Stimulated activated effector memory CD8-positive, alpha-beta T cell treated with anti-CD3 and anti-CD28 coated beads, Interleukin-12 subunit alpha, Interleukin-12 subunit beta, amount 100 ng/mL, for 72 hours (primary cell): ENCODE measurements at regions not wholly inside any gene's neighbourhood (a gene's known extent, or its start where the extent isn't known, plus 50 kb on each side); places are given as distances from the start of the nearest gene placed in this dataset.
"Not testable (repeated sequence)": the region's sequence is repeated elsewhere in the genome, so short reads cannot be mapped to it uniquely, and the experiment has no call there.

Experiments
- ATAC-seq: fragments of 150-1000 bp; cut with Tn5 transposase; 2 replicates; pipeline ENCODE4 v1.10.0; 2021
- DNase-seq, 2 donors: peaks; one replicate each; pipeline ENCODE4 v3.0.0; 2021 to 2022; ENCODE audit warnings: low spot score in 2 of 2
- H3K27ac Mint-ChIP-seq: one replicate; pipeline ENCODE4 v1.8.0; 2022; ENCODE audit warnings: mild to moderate bottlenecking, mixed read lengths
- H3K36me3 Mint-ChIP-seq: one replicate; pipeline ENCODE4 v1.8.0; 2022; ENCODE audit warnings: mild to moderate bottlenecking, mixed read lengths
- H3K4me1 Mint-ChIP-seq: one replicate; pipeline ENCODE4 v1.8.0; 2022; ENCODE audit warnings: mixed read lengths
- H3K4me3 Mint-ChIP-seq: one replicate; pipeline ENCODE4 v1.8.0; 2022; ENCODE audit warnings: mild to moderate bottlenecking, mixed read lengths
- H3K9me3 Mint-ChIP-seq: one replicate; pipeline ENCODE4 v1.8.0; 2022; ENCODE audit warnings: mixed read lengths

DNA sequence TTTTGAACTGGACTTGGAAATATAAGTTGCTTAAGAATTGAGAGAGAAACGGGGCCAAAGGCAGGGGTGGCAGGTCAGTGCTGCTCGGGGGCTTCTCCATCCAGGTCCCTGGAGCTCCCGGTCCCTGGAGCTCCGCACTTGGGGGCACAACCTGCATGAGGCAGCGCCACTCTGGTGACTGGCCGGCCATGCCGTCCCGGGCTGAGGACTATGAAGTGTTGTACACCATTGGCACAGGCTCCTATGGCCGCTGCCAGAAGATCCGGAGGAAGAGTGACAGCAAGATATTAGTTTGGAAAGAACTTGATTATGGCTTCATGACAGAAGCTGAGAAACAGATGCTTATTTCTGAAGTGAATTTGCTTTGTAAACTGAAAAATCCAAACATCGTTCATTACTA, 76.9 kb upstream of the POTEG start:
- not testable (repeated sequence) for DNase-seq, H3K4me3 Mint-ChIP-seq, H3K9me3 Mint-ChIP-seq, H3K4me1 Mint-ChIP-seq, ATAC-seq, H3K36me3 Mint-ChIP-seq, H3K27ac Mint-ChIP-seq

DNA sequence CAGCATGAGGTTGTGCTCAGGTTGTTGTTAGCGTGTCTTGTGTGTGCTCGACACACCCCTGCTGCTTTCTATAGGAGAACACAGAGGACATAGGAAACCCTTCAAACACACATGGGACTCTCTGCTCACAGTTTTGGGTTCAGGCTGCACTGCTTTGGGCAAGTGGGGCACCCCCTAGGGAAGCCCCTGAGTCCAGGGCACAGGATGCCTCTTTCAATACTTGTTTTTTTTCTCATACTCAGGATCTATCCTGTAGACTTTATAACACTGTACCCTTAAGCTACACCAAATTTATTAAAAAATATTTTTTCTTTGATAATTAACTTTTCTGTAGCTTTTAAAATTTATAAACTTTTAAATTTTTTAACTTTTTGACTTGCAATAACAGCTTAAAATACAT, 55.3 kb upstream of the POTEG start:
- not testable (repeated sequence) for H3K36me3 Mint-ChIP-seq, H3K4me3 Mint-ChIP-seq, ATAC-seq, H3K4me1 Mint-ChIP-seq, H3K27ac Mint-ChIP-seq, H3K9me3 Mint-ChIP-seq, DNase-seq

DNA sequence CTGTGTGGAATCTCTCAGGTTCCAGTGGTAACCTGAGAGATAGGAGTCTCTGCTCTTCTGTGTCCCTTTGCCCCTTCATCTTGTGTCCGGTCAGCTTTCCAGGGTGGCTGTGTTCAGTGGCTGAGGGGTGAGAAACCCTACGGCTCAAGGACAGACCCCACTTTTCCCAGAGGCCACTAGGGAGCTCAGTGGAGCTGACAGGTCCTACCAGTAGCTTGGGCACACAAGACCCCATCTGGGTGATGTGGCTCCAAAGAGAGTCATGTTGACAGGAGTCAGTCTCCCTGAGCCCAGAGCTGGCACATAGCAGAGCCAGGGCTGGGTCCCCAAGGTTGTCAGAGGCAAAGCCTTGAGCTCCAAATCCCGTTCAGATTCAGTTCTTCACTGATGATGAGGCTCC, 54.3 kb upstream of the POTEG start:
- H3K36me3 Mint-ChIP-seq, H3K4me1 Mint-ChIP-seq: not testable (repeated sequence)

DNA sequence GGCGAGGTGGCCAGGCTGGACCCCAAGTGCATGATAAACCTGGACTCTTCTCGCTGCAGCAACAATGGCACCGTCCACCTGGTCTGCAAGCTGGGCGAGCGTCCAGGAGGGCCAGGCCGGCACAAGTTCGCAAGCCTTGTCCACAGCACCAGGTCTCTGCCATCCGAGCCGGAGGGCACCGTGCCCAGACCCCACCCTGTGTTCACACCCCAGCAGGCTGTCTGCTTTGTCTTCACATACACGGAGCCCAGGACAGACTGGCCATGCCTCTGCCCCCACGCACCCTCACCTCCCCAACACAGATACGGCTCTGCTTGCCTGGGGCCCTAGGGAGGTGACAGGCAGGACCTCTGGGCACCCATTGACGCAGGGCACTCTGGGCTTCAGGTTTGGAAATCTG, 53.5 kb upstream of the POTEG start:
- DNase-seq, H3K4me1 Mint-ChIP-seq, H3K27ac Mint-ChIP-seq, H3K4me3 Mint-ChIP-seq, H3K9me3 Mint-ChIP-seq, H3K36me3 Mint-ChIP-seq: not testable (repeated sequence)
- ATAC-seq, result peak; percentile 31

More for the DNA sequence above, 54.3 kb upstream of the POTEG start:
- DNase-seq, result peak in 1 of 2 donors; percentile 49
- H3K9me3 Mint-ChIP-seq, H3K4me3 Mint-ChIP-seq, ATAC-seq, H3K27ac Mint-ChIP-seq: not testable (repeated sequence)

DNA sequence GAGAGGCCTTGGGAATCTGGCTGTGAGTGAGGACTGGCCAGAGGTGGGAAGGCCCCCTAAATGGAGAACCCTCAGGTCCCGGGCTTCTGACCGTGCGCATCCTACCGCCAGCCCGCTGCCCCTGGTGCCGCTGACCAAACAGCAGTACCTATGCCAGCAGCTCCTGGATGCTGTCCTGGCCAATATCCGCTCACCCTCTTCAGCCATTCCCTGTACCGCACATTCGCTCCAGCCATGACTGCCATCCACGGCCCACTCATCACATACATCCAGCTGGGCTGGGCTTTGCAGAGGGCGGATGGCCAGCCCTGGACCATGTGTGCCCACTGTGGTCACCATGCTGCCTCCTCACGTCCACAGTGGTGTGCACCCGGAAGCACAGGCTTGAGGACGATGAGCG, 53.1 kb upstream of the POTEG start:
- H3K27ac Mint-ChIP-seq, H3K36me3 Mint-ChIP-seq: not testable (repeated sequence)

DNA sequence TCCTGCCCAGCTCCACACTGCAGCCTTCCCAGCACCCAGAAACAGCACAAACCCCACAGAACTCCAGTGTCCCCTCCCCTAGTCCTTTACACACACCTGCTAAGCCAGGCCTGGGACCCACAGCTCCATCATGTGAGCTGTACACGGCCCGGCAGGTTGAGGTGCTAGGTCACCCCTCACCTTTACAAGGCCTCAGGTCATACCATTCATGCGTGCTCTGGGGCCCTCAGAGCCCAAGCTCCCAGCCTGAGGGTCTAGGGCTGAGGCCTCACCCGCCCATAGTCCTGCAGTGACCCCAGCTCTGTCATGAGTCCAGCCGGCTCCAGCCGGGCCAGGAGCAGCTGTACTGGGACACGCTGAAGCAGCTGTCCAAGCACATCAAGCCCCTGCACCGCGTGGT, 51.2 kb upstream of the POTEG start:
- DNase-seq, H3K4me1 Mint-ChIP-seq, H3K9me3 Mint-ChIP-seq, H3K36me3 Mint-ChIP-seq, H3K27ac Mint-ChIP-seq, H3K4me3 Mint-ChIP-seq: not testable (repeated sequence)
- ATAC-seq, result peak; percentile 29

More for the DNA sequence above, 53.1 kb upstream of the POTEG start:
- H3K4me3 Mint-ChIP-seq, H3K4me1 Mint-ChIP-seq, H3K9me3 Mint-ChIP-seq: not testable (repeated sequence)
- ATAC-seq (peak; percentile 3), DNase-seq (peak in 1 of 2 donors; percentile 48)
